ENCODE measurements at regions not wholly inside any gene's neighbourhood (a gene's known extent, or its start where the extent isn't known, plus 50 kb on each side); places are given as distances from the start of the nearest gene placed in this dataset.

DNA sequence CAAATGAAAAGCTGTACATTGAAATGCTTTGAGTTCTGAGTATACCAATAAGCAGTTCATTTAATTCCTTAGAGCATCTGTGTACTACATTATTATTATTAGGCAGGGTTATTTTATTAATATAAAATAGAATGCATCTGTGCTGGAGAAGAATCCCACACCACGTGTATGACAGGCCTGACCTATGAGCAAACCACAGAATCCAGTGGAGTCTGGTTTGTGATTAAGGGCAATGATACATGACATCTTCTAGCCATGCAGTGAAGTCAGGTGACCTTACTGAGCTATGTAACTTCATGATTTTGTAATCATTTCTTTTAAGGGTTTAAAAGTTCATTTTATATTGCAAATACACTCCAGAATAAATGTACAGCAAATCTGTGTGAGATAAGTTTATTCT, 1165.0 kb upstream of the TENM3 start:
- TF ChIP-seq, protein P1, sequence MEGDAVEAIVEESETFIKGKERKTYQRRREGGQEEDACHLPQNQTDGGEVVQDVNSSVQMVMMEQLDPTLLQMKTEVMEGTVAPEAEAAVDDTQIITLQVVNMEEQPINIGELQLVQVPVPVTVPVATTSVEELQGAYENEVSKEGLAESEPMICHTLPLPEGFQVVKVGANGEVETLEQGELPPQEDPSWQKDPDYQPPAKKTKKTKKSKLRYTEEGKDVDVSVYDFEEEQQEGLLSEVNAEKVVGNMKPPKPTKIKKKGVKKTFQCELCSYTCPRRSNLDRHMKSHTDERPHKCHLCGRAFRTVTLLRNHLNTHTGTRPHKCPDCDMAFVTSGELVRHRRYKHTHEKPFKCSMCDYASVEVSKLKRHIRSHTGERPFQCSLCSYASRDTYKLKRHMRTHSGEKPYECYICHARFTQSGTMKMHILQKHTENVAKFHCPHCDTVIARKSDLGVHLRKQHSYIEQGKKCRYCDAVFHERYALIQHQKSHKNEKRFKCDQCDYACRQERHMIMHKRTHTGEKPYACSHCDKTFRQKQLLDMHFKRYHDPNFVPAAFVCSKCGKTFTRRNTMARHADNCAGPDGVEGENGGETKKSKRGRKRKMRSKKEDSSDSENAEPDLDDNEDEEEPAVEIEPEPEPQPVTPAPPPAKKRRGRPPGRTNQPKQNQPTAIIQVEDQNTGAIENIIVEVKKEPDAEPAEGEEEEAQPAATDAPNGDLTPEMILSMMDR (IDR thresholded peaks at IDR 0.05 in 2 of 3, conservative IDR thresholded peaks at IDR 0.05 in 1 of 3; ENCODE audit: control insufficient read depth in 2 of 3, extremely low read depth in 1 of 3, insufficient read depth in 1 of 3, low read depth in 3 of 3, low read length in 3 of 3): no peak
- TF ChIP-seq POLR2A (IDR thresholded peaks at IDR 0.05; ENCODE audit: low read depth, low read length) (no peak), EGR1 (IDR thresholded peaks at IDR 0.05; ENCODE audit: borderline replicate concordance in 1 of 2, low read depth in 2 of 2, low read length in 2 of 2) (no peak), EZH2 (IDR thresholded peaks at IDR 0.05; ENCODE audit: borderline replicate concordance, control insufficient read depth, low read depth, low read length) (no peak), TCF12 (IDR thresholded peaks at IDR 0.05; ENCODE audit: low read depth, low read length) (no peak), FOS (IDR thresholded peaks at IDR 0.05; ENCODE audit: borderline replicate concordance, extremely low read depth, insufficient read length) (no peak), CHD1 (IDR thresholded peaks at IDR 0.05; ENCODE audit: low read depth, low read length) (no peak), POLR2AphosphoS5 (IDR thresholded peaks at IDR 0.05; ENCODE audit: low read length) (no peak), BRCA1 (IDR thresholded peaks at IDR 0.05; ENCODE audit: low read depth, low read length) (no peak)
- TF ChIP-seq, protein P2, sequence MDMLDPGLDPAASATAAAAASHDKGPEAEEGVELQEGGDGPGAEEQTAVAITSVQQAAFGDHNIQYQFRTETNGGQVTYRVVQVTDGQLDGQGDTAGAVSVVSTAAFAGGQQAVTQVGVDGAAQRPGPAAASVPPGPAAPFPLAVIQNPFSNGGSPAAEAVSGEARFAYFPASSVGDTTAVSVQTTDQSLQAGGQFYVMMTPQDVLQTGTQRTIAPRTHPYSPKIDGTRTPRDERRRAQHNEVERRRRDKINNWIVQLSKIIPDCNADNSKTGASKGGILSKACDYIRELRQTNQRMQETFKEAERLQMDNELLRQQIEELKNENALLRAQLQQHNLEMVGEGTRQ (IDR thresholded peaks at IDR 0.05; ENCODE audit: borderline replicate concordance, low read depth, low read length): no peak

Data from GM12878 (cell line).